B cell (primary cell): ENCODE measurements at regions not wholly inside any gene's neighbourhood (a gene's known extent, or its start where the extent isn't known, plus 50 kb on each side); places are given as distances from the start of the nearest gene placed in this dataset.

Experiments
- ATAC-seq: fragments of 200-7000 bp; cut with Tn5 transposase; one replicate; pipeline ENCODE4 v1.10.0; 2021; ENCODE audit warnings: low read depth, mild to moderate bottlenecking, moderate number of reproducible peaks, moderate library complexity
- CTCF ChIA-PET: fragments of 350-600 bp; sonication (Branson Sonifier 250); formaldehyde crosslinking; loops from one replicate; lab custom pipeline; 2021; ENCODE audit warnings: antibody characterized with exemption, inconsistent platforms; lab: Charles Lee
- POLR2A ChIA-PET: fragments of 350-600 bp; sonication (Branson Sonifier 250); formaldehyde crosslinking; loops from one replicate; lab custom pipeline; 2021; ENCODE audit warnings: antibody characterized with exemption; lab: Charles Lee
- DNase-seq: peaks from one replicate; pipeline ENCODE4 v3.0.0; 2013
- H2AFZ ChIP-seq: 2 replicates; pipeline ENCODE4 v1.6.1; 2012; ENCODE audit warnings: mild to moderate bottlenecking, low read depth, low read length; ENCODE audit not compliant: insufficient read depth, poor library complexity, severe bottlenecking
- H3K27ac ChIP-seq, 2 donors: 1 replicate in 1 of 2; 2 replicates in 1 of 2; pipeline ENCODE4 v1.5.1; 2012 to 2013; ENCODE audit warnings: low read length in 2 of 2, mild to moderate bottlenecking in 2 of 2, moderate library complexity in 1 of 2
- H3K27me3 ChIP-seq, 4 experiments: fragments of 200-600 bp in 1 of 4; sonication (generic) in 1 of 4; replicated peaks in 1 of 4; 1 replicate in 2 of 4; 2 replicates in 2 of 4; pipeline versions ENCODE4 v1.6.1 to v1.7.0; 2013 to 2016; ENCODE audit warnings: low read length in 3 of 4, mild to moderate bottlenecking in 2 of 4, mixed read lengths in 1 of 4, moderate library complexity in 1 of 4; ENCODE audit not compliant: insufficient read depth in 4 of 4, control insufficient read depth in 3 of 4; ENCODE audit errors: control extremely low read depth in 1 of 4
- H3K36me3 ChIP-seq, 2 experiments: replicated peaks in 1 of 2; 1 replicate in 1 of 2; 2 replicates in 1 of 2; pipeline versions ENCODE4 v1.6.1 to v1.7.1; 2013; ENCODE audit warnings: low read length in 1 of 2; ENCODE audit not compliant: insufficient read depth in 2 of 2, control insufficient read depth in 1 of 2; ENCODE audit errors: control extremely low read depth in 1 of 2, extremely low read depth in 1 of 2
- H3K4me1 ChIP-seq, 2 donors: fragments of 200-600 bp in 1 of 2; sonication (generic) in 1 of 2; 1 replicate in 1 of 2; 2 replicates in 1 of 2; pipeline versions ENCODE4 v1.5.1 to v1.6.1; 2013 to 2017; ENCODE audit warnings: low read length in 2 of 2; ENCODE audit not compliant: control insufficient read depth in 2 of 2, insufficient read depth in 2 of 2
- H3K4me2 ChIP-seq: replicated peaks from 2 replicates; pipeline ENCODE3; 2012; ENCODE audit warnings: mild to moderate bottlenecking, low read depth, low read length; ENCODE audit not compliant: poor library complexity, severe bottlenecking
- H3K4me3 ChIP-seq, 5 experiments: fragments of 200-600 bp in 1 of 5; sonication (generic) in 1 of 5; 1 replicate in 3 of 5; 2 replicates in 2 of 5; pipeline versions ENCODE4 v1.5.1 to v1.7.0; 2011 to 2016; ENCODE audit warnings: low read length in 4 of 5, mild to moderate bottlenecking in 4 of 5, low read depth in 2 of 5, control low read depth in 1 of 5, moderate library complexity in 1 of 5; ENCODE audit not compliant: insufficient read depth in 1 of 5; ENCODE audit errors: control extremely low read depth in 1 of 5, extremely low read depth in 1 of 5
- H3K79me2 ChIP-seq: fragments of 200-600 bp; sonication (generic); one replicate; pipeline ENCODE4 v1.6.0; 2016; ENCODE audit warnings: low read length; ENCODE audit not compliant: control insufficient read depth, insufficient read depth
- H3K9ac ChIP-seq: fragments of 200-600 bp; sonication (generic); 2 replicates; pipeline ENCODE4 v1.6.1; 2017; ENCODE audit warnings: mild to moderate bottlenecking, low read length, moderate library complexity
- H3K9me3 ChIP-seq, 3 donors: one replicate each; pipeline versions ENCODE4 v1.6.1 to v1.7.1; 2013; ENCODE audit warnings: low read length in 2 of 3; ENCODE audit not compliant: control insufficient read depth in 2 of 3, insufficient read depth in 1 of 3; ENCODE audit errors: control extremely low read depth in 1 of 3
- H4K20me1 ChIP-seq: 2 replicates; pipeline ENCODE4 v1.6.0; 2012; ENCODE audit warnings: mild to moderate bottlenecking, low read length; ENCODE audit not compliant: insufficient read depth, control insufficient read depth, poor library complexity, severe bottlenecking
- H3K27ac Mint-ChIP-seq: one replicate; pipeline ENCODE4 v1.8.0; 2021; ENCODE audit warnings: mixed read lengths
- H3K27me3 Mint-ChIP-seq: one replicate; pipeline ENCODE4 v1.8.0; 2021; ENCODE audit warnings: mixed read lengths
- H3K4me1 Mint-ChIP-seq: one replicate; pipeline ENCODE4 v1.8.0; 2021; ENCODE audit warnings: mixed read lengths
- H3K4me3 Mint-ChIP-seq: one replicate; pipeline ENCODE4 v1.8.0; 2021; ENCODE audit warnings: mixed read lengths
- H3K9me3 Mint-ChIP-seq: one replicate; pipeline ENCODE4 v1.8.0; 2022; ENCODE audit warnings: mixed read lengths; ENCODE audit not compliant: insufficient read depth
- EZH2 ChIP-seq: IDR thresholded peaks from 2 replicates; pipeline ENCODE4 v1.6.1; 2012; ENCODE audit warnings: borderline replicate concordance, low read depth, mild to moderate bottlenecking, moderate library complexity, low read length; ENCODE audit not compliant: insufficient read depth, poor library complexity, severe bottlenecking
- WGBS: methylation state at CpG from one replicate; pipeline ENCODE4 v1.1.5; 2013; ENCODE audit warnings: missing lambda C conversion rate; ENCODE audit not compliant: insufficient coverage; 5-methylcytosine and 5-hydroxymethylcytosine counted together
- intact Hi-C: fragments of 100-400 bp; cut with micrococcal nuclease; formaldehyde crosslinking; loops from one replicate; pipeline ENCODE4 v1.10.0; 2022
- TF ChIP-seq, protein P1 (sequence below): fragments of 200-600 bp; IDR thresholded peaks from one replicate; pipeline ENCODE4 v1.8.0; 2022; ENCODE audit warnings: antibody characterized with exemption, mild to moderate bottlenecking

DNA sequence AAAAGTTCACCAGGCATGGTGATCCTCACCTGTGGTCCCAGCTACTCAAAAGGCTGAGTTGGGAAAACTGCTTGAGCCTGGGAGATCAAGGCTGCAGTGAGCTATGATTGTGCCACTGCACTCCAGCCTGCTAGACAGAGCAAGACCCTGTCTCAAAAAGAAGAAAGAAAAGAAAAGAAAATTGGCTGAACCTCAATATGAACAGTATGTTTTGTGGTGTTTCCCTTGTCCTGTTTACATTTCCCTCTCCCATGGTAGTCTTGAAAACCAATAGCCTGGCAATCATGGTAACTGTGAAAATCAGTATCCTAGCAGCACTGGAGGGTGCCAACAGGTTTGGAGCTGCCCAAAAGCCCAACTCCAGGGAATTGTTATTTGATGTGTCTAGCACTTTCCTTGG lies 174.1 kb upstream of the NR4A3 start:
- Histone ChIP-seq H3K9ac (no peak overlapping the region), H3K79me2 (no peaks in the 10 kb centered on the region), H3K9me3 (peaks cover 0 to 4% (median 0%) of the 10 kb centered on the region in 3 donors), H3K4me2 (no peak overlapping the region), H3K27me3 (peaks cover 0 to 2% (median 0%) of the 10 kb centered on the region in 4 experiments), H3K27ac (no peak overlapping the region), H3K4me1 (peaks cover 0 to 4% of the 10 kb centered on the region in 2 donors), H3K36me3 (no peaks in the 10 kb centered on the region), H2AFZ (no peak overlapping the region), H4K20me1 (no peaks in the 10 kb centered on the region), H3K4me3 (no peak overlapping the region)
- peaks cover 5% of the 10 kb centered on the region for H3K4me1 Mint-ChIP-seq
- DNase-seq (no peak), ATAC-seq (no peak)
- H3K27me3 Mint-ChIP-seq: no peaks in the 10 kb centered on the region
- H3K9me3 Mint-ChIP-seq: no peaks in the 10 kb centered on the region
- H3K27ac Mint-ChIP-seq: no peak overlapping the region
- TF ChIP-seq, protein P1, sequence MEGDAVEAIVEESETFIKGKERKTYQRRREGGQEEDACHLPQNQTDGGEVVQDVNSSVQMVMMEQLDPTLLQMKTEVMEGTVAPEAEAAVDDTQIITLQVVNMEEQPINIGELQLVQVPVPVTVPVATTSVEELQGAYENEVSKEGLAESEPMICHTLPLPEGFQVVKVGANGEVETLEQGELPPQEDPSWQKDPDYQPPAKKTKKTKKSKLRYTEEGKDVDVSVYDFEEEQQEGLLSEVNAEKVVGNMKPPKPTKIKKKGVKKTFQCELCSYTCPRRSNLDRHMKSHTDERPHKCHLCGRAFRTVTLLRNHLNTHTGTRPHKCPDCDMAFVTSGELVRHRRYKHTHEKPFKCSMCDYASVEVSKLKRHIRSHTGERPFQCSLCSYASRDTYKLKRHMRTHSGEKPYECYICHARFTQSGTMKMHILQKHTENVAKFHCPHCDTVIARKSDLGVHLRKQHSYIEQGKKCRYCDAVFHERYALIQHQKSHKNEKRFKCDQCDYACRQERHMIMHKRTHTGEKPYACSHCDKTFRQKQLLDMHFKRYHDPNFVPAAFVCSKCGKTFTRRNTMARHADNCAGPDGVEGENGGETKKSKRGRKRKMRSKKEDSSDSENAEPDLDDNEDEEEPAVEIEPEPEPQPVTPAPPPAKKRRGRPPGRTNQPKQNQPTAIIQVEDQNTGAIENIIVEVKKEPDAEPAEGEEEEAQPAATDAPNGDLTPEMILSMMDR: no peak
- no peak for TF ChIP-seq EZH2
- POLR2A ChIA-PET: no interaction called here
- CTCF ChIA-PET: no interaction called here
- H3K4me3 Mint-ChIP-seq: no peak overlapping the region
- intact Hi-C loops: no loop called here

DNA sequence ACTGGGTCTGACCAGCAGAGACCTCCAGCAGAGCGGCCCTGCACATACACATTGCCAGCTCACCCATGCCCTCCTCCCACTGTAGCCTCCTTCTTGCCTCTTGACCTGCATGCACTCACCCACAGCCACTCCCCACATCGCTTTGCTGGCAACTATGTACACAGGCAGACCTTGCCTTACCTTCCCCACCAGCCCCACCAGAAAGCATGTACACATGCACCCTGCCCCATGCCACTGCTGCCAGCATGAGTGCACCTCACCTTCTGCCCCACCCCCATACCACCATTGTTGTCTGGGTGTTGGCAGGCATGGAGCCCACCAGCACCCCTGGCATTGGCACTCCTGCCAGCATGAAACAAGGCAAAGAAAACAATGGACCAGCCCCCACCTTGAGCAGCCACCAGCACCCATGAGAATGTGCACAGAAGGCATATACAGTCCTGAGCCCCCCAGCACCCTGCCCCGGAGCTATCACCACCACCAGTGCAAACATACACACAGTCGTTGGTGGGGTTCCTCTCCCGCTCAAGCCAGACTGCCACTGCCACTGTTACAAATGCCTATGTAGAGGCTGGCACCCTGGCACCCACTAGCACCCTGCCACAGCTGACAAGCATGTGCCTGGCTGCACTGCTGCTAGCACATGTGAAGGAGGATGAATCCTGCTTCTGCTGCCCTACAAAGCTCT lies 171.4 kb upstream of the NR4A3 start:
- no peak overlapping the region for H3K9ac ChIP-seq
- H3K9me3 Mint-ChIP-seq: no peaks in the 10 kb centered on the region
- no peaks in the 10 kb centered on the region for H3K79me2 ChIP-seq
- no peaks in the 10 kb centered on the region for H3K27me3 Mint-ChIP-seq
- no peaks in the 10 kb centered on the region for H3K4me1 ChIP-seq
- DNase-seq: no peak
- no peak overlapping the region for H3K27ac ChIP-seq
- H3K4me3 Mint-ChIP-seq: no peak overlapping the region
- no peak for TF ChIP-seq EZH2
- TF ChIP-seq, protein P1: no peak
- no peak overlapping the region for H3K4me2 ChIP-seq
- POLR2A ChIA-PET: no interaction called here
- H3K27ac Mint-ChIP-seq: no peak overlapping the region
- peaks cover 0 to 4% (median 0%) of the 10 kb centered on the region in 3 donors for H3K9me3 ChIP-seq
- H3K4me1 Mint-ChIP-seq: no peaks in the 10 kb centered on the region
- H2AFZ ChIP-seq: no peak overlapping the region
- CTCF ChIA-PET: interaction anchor here (0.6 kb wide), 1 partner anchor 511 kb away, joined by 7 read pairs; no protein-coding TSS in a partner anchor
- peaks cover 0 to 2% (median 0%) of the 10 kb centered on the region in 4 experiments for H3K27me3 ChIP-seq
- 96% methylated on average over 5 of the region's 5 CpGs for whole genome bisulfite sequencing
- no peak overlapping the region for H3K4me3 ChIP-seq
- ATAC-seq: no peak
- intact Hi-C loops: no loop called here
- H4K20me1 ChIP-seq: no peaks in the 10 kb centered on the region
- no peaks in the 10 kb centered on the region for H3K36me3 ChIP-seq
